ENCODE measurements at regions not wholly inside any gene's neighbourhood (a gene's known extent, or its start where the extent isn't known, plus 50 kb on each side); places are given as distances from the start of the nearest gene placed in this dataset.

- Histone ChIP-seq H3K79me1 (ENCODE audit: low read length) (no peaks in the 10 kb centered on the region), H3K79me2 (ENCODE audit: control insufficient read depth, insufficient read depth, low read length, poor library complexity) (no peaks in the 10 kb centered on the region), H2AK5ac (ENCODE audit: low read length) (no peak overlapping the region), H3K23ac (ENCODE audit: low read length) (no peak overlapping the region), H3K27me3 (ENCODE audit: insufficient read depth, low read length) (no peaks in the 10 kb centered on the region), H4K8ac (ENCODE audit: low read depth, low read length) (no peak overlapping the region), H3K4ac (ENCODE audit: low read depth, low read length) (no peak overlapping the region), H3K18ac (ENCODE audit: low read length) (no peak overlapping the region), H4K91ac (ENCODE audit: low read depth, low read length) (no peak overlapping the region), H3K27ac (ENCODE audit: low read depth, low read length) (no peak overlapping the region), H2BK12ac (ENCODE audit: low read length) (no peak overlapping the region), H4K12ac (ENCODE audit: low read depth, low read length) (no peak overlapping the region), H3K4me2 (ENCODE audit: low read length) (no peak overlapping the region), H2BK5ac (ENCODE audit: low read depth, low read length, poor library complexity) (no peak overlapping the region), H3K9me3 (ENCODE audit: insufficient read depth, low read depth, low read length) (peaks cover 4% of the 10 kb centered on the region), H3K4me3 (ENCODE audit: low read depth, low read length) (no peak overlapping the region), H3K9ac (ENCODE audit: low read length) (no peak overlapping the region), H3K36me3 (ENCODE audit: control insufficient read depth in 1 of 2, insufficient read depth in 2 of 2, low read length in 2 of 2) (no peaks in the 10 kb centered on the region), H2AFZ (ENCODE audit: insufficient read depth, low read length, poor library complexity) (no peak overlapping the region), H3K14ac (ENCODE audit: low read length) (no peak overlapping the region), H2BK120ac (ENCODE audit: insufficient read depth, low read length, poor library complexity) (no peak overlapping the region), H3K4me1 (ENCODE audit: control insufficient read depth in 1 of 2, insufficient read depth in 2 of 2, low read length in 2 of 2) (no peaks in the 10 kb centered on the region)
- no peak for DNase-seq
- no CpG with 5 or more reads among the region's 5 CpGs for WGBS (ENCODE audit: extremely low coverage, insufficient coverage, insufficient read length)
Observed at GRCh38 chr3:193929373-193929772, 206.6 kb upstream of the HES1 start.

- peaks cover 4% of the 10 kb centered on the region for H3K9me3 ChIP-seq (ENCODE audit: insufficient read depth, low read depth, low read length)
- H3K4me1 ChIP-seq (ENCODE audit: control insufficient read depth in 1 of 2, insufficient read depth in 2 of 2, low read length in 2 of 2) = no peaks in the 10 kb centered on the region
- H3K4me2 ChIP-seq (ENCODE audit: low read length) = no peak overlapping the region
- no peak overlapping the region for H4K91ac ChIP-seq (ENCODE audit: low read depth, low read length)
- no peak overlapping the region for H3K27ac ChIP-seq (ENCODE audit: low read depth, low read length)
- no peaks in the 10 kb centered on the region for H3K79me2 ChIP-seq (ENCODE audit: control insufficient read depth, insufficient read depth, low read length, poor library complexity)
- no peak overlapping the region for H2BK120ac ChIP-seq (ENCODE audit: insufficient read depth, low read length, poor library complexity)
- H3K36me3 ChIP-seq (ENCODE audit: control insufficient read depth in 1 of 2, insufficient read depth in 2 of 2, low read length in 2 of 2) = no peaks in the 10 kb centered on the region
- no peak overlapping the region for H2BK12ac ChIP-seq (ENCODE audit: low read length)
- H4K12ac ChIP-seq (ENCODE audit: low read depth, low read length) = no peak overlapping the region
- no peak overlapping the region for H3K14ac ChIP-seq (ENCODE audit: low read length)
- no peak overlapping the region for H3K4ac ChIP-seq (ENCODE audit: low read depth, low read length)
- no peak overlapping the region for H2AFZ ChIP-seq (ENCODE audit: insufficient read depth, low read length, poor library complexity)
- WGBS (ENCODE audit: extremely low coverage, insufficient coverage, insufficient read length) = no CpG with 5 or more reads among the region's 7 CpGs
- H2AK5ac ChIP-seq (ENCODE audit: low read length) = no peak overlapping the region
- H4K8ac ChIP-seq (ENCODE audit: low read depth, low read length) = no peak overlapping the region
- H3K18ac ChIP-seq (ENCODE audit: low read length) = no peak overlapping the region
- H2BK5ac ChIP-seq (ENCODE audit: low read depth, low read length, poor library complexity) = no peak overlapping the region
- no peak for DNase-seq
- H3K23ac ChIP-seq (ENCODE audit: low read length) = no peak overlapping the region
- H3K79me1 ChIP-seq (ENCODE audit: low read length) = no peaks in the 10 kb centered on the region
- no peaks in the 10 kb centered on the region for H3K27me3 ChIP-seq (ENCODE audit: insufficient read depth, low read length)
- H3K4me3 ChIP-seq (ENCODE audit: low read depth, low read length) = no peak overlapping the region
- no peak overlapping the region for H3K9ac ChIP-seq (ENCODE audit: low read length)
Observed at GRCh38 chr3:193929921-193930646, 205.9 kb upstream of the HES1 start.

DNA sequence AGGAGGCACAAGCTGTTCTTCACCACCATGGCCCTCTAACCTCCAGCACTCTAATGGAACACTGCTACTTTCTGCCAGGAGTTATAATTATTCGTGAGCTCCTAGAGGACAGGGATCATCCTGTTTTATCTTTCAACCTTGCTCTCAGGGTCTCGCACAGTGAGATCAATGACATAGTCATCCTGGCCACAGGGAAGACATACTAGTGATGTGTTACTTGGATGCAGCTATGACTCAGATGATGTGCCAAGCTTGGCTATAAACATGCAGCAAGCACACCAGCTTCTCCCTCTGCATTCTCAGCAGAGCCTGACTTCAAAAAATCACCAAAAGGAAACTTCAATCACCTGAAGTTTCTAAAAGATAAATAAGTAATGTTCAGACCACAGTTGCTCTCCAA lies 203.8 kb upstream of the HES1 start:
- no peaks in the 10 kb centered on the region for H3K79me2 ChIP-seq (ENCODE audit: control insufficient read depth, insufficient read depth, low read length, poor library complexity)
- H3K18ac ChIP-seq (ENCODE audit: low read length) = no peak overlapping the region
- no CpG with 5 or more reads among the region's 2 CpGs for WGBS (ENCODE audit: extremely low coverage, insufficient coverage, insufficient read length)
- no peak overlapping the region for H4K91ac ChIP-seq (ENCODE audit: low read depth, low read length)
- no peak overlapping the region for H3K27ac ChIP-seq (ENCODE audit: low read depth, low read length)
- no peak for DNase-seq
- no peak overlapping the region for H2BK120ac ChIP-seq (ENCODE audit: insufficient read depth, low read length, poor library complexity)
- no peak overlapping the region for H3K4me3 ChIP-seq (ENCODE audit: low read depth, low read length)
- H2BK12ac ChIP-seq (ENCODE audit: low read length) = no peak overlapping the region
- no peak overlapping the region for H2BK5ac ChIP-seq (ENCODE audit: low read depth, low read length, poor library complexity)
- H4K12ac ChIP-seq (ENCODE audit: low read depth, low read length) = no peak overlapping the region
- H3K4ac ChIP-seq (ENCODE audit: low read depth, low read length) = no peak overlapping the region
- H3K79me1 ChIP-seq (ENCODE audit: low read length) = no peaks in the 10 kb centered on the region
- no peaks in the 10 kb centered on the region for H3K27me3 ChIP-seq (ENCODE audit: insufficient read depth, low read length)
- H3K4me1 ChIP-seq (ENCODE audit: control insufficient read depth in 1 of 2, insufficient read depth in 2 of 2, low read length in 2 of 2) = no peaks in the 10 kb centered on the region
- no peak overlapping the region for H2AFZ ChIP-seq (ENCODE audit: insufficient read depth, low read length, poor library complexity)
- no peak overlapping the region for H4K8ac ChIP-seq (ENCODE audit: low read depth, low read length)
- H3K14ac ChIP-seq (ENCODE audit: low read length) = no peak overlapping the region
- H2AK5ac ChIP-seq (ENCODE audit: low read length) = no peak overlapping the region
- no peak overlapping the region for H3K23ac ChIP-seq (ENCODE audit: low read length)
- H3K4me2 ChIP-seq (ENCODE audit: low read length) = no peak overlapping the region
- H3K36me3 ChIP-seq (ENCODE audit: control insufficient read depth in 1 of 2, insufficient read depth in 2 of 2, low read length in 2 of 2) = no peaks in the 10 kb centered on the region
- H3K9me3 ChIP-seq (ENCODE audit: insufficient read depth, low read depth, low read length) = no peaks in the 10 kb centered on the region
- H3K9ac ChIP-seq (ENCODE audit: low read length) = no peak overlapping the region

- no peaks in the 10 kb centered on the region for H3K79me1 ChIP-seq (ENCODE audit: low read length)
- H2AFZ ChIP-seq (ENCODE audit: insufficient read depth, low read length, poor library complexity) = no peak overlapping the region
- H3K4ac ChIP-seq (ENCODE audit: low read depth, low read length) = no peak overlapping the region
- no peak overlapping the region for H3K4me3 ChIP-seq (ENCODE audit: low read depth, low read length)
- H3K79me2 ChIP-seq (ENCODE audit: control insufficient read depth, insufficient read depth, low read length, poor library complexity) = no peaks in the 10 kb centered on the region
- H2BK120ac ChIP-seq (ENCODE audit: insufficient read depth, low read length, poor library complexity) = no peak overlapping the region
- H3K4me2 ChIP-seq (ENCODE audit: low read length) = no peak overlapping the region
- no peaks in the 10 kb centered on the region for H3K36me3 ChIP-seq (ENCODE audit: control insufficient read depth in 1 of 2, insufficient read depth in 2 of 2, low read length in 2 of 2)
- WGBS (ENCODE audit: extremely low coverage, insufficient coverage, insufficient read length) = no CpG with 5 or more reads among the region's 4 CpGs
- H3K27ac ChIP-seq (ENCODE audit: low read depth, low read length) = no peak overlapping the region
- H3K9me3 ChIP-seq (ENCODE audit: insufficient read depth, low read depth, low read length) = no peaks in the 10 kb centered on the region
- no peak overlapping the region for H4K8ac ChIP-seq (ENCODE audit: low read depth, low read length)
- no peak overlapping the region for H2BK5ac ChIP-seq (ENCODE audit: low read depth, low read length, poor library complexity)
- H3K27me3 ChIP-seq (ENCODE audit: insufficient read depth, low read length) = no peaks in the 10 kb centered on the region
- no peak overlapping the region for H3K14ac ChIP-seq (ENCODE audit: low read length)
- H2AK5ac ChIP-seq (ENCODE audit: low read length) = no peak overlapping the region
- no peak overlapping the region for H4K12ac ChIP-seq (ENCODE audit: low read depth, low read length)
- no peak overlapping the region for H3K23ac ChIP-seq (ENCODE audit: low read length)
- no peaks in the 10 kb centered on the region for H3K4me1 ChIP-seq (ENCODE audit: control insufficient read depth in 1 of 2, insufficient read depth in 2 of 2, low read length in 2 of 2)
- no peak overlapping the region for H3K9ac ChIP-seq (ENCODE audit: low read length)
- H4K91ac ChIP-seq (ENCODE audit: low read depth, low read length) = no peak overlapping the region
- H2BK12ac ChIP-seq (ENCODE audit: low read length) = no peak overlapping the region
- DNase-seq = no peak
- H3K18ac ChIP-seq (ENCODE audit: low read length) = no peak overlapping the region
Observed at GRCh38 chr3:193932576-193932975, 203.4 kb upstream of the HES1 start.
